Astrocyte of the cerebellum (primary cell): ENCODE measurements at regions not wholly inside any gene's neighbourhood (a gene's known extent, or its start where the extent isn't known, plus 50 kb on each side); places are given as distances from the start of the nearest gene placed in this dataset.

ENCODE experiments used
- DNase-seq: peaks from one replicate; pipeline ENCODE4 v3.0.0-alpha.2; 2011; ENCODE audit warnings: low read depth
- H3K4me3 ChIP-seq: 2 replicates; pipeline ENCODE4 v1.5.1; 2011; ENCODE audit warnings: mild to moderate bottlenecking, low read depth, low read length, moderate library complexity
- CTCF ChIP-seq: IDR thresholded peaks from 2 replicates; pipeline ENCODE4 v1.5.1; 2012; ENCODE audit warnings: low read length, low read depth, moderate library complexity, mild to moderate bottlenecking; ENCODE audit errors: missing control alignments
- in situ Hi-C: cut with HindIII; loops from 2 replicates; pipeline ENCODE4 v1.10.0; 2017; ENCODE audit warnings: low sequenced_read_pairs

GRCh38 chr3:177553579-177553978 lies 356.3 kb upstream of the TBL1XR1 start:
- TF ChIP-seq CTCF, result no peak
- H3K4me3 ChIP-seq, result no peak overlapping the region
- in situ Hi-C loops, result no loop called here
- no peak for DNase-seq

- TF ChIP-seq CTCF, result no peak
- peak; percentile 33 for DNase-seq
Measured at GRCh38 chr3:177554895-177555759, 357.8 kb upstream of the TBL1XR1 start.

GRCh38 chr3:177557548-177557947 lies 360.3 kb upstream of the TBL1XR1 start:
- no peak for DNase-seq
- in situ Hi-C loops, result no loop called here
- TF ChIP-seq CTCF, result no peak
- no peak overlapping the region for H3K4me3 ChIP-seq

More at GRCh38 chr3:177554895-177555759, 357.8 kb upstream of the TBL1XR1 start:
- H3K4me3 ChIP-seq, result no peak overlapping the region
- in situ Hi-C loops, result no loop called here

GRCh38 chr3:177561365-177561764 lies 364.1 kb upstream of the TBL1XR1 start:
- no peak for DNase-seq
- in situ Hi-C loops, result no loop called here
- no peak for TF ChIP-seq CTCF
- no peak overlapping the region for H3K4me3 ChIP-seq

- TF ChIP-seq CTCF, result no peak
- DNase-seq, result no peak
- H3K4me3 ChIP-seq, result no peak overlapping the region
- in situ Hi-C loops, result no loop called here
Measured at GRCh38 chr3:177561769-177562392, 364.6 kb upstream of the TBL1XR1 start.

GRCh38 chr3:177563243-177563780 lies 366.0 kb upstream of the TBL1XR1 start:
- no peak overlapping the region for H3K4me3 ChIP-seq
- TF ChIP-seq CTCF, result no peak
- no peak for DNase-seq
- in situ Hi-C loops, result no loop called here
